ENCODE measurements at regions not wholly inside any gene's neighbourhood (a gene's known extent, or its start where the extent isn't known, plus 50 kb on each side); places are given as distances from the start of the nearest gene placed in this dataset.
A peak's percentile ranks its signal among the peaks of the same experiment; 100 is the strongest.

- intact Hi-C loops (cut with micrococcal nuclease) (loop anchor here (1.0 to 10.0 kb wide), 4 partner anchors 25 to 229 kb away; partner anchors contain the start of gene TLL1), dilution Hi-C loops (cut with MboI; ENCODE audit: extremely low pct_ligation_motif_present, low sequenced_read_pairs) (no loop called here)
- H3K9me3 ChIP-seq (replicated peaks; ENCODE audit: control insufficient read depth, insufficient read depth, low read length): no peaks in the 10 kb centered on the region
- H3K36me3 ChIP-seq (ENCODE audit: control insufficient read depth in 2 of 2, extremely low read depth in 1 of 2, insufficient read depth in 2 of 2, low read length in 2 of 2): no peaks in the 10 kb centered on the region
- H3K27me3 ChIP-seq (ENCODE audit: control insufficient read depth in 2 of 2, insufficient read depth in 2 of 2, low read length in 2 of 2): no peaks in the 10 kb centered on the region
- no TSS peak for BruUV-seq (replicated peaks)
- POLR2A ChIA-PET: no interaction called here
- peak; percentile 93 for DNase-seq (ENCODE audit: low read depth, low spot score)
- H2AFZ ChIP-seq (ENCODE audit: low read depth, low read length): no peak overlapping the region
- no peaks in the 10 kb centered on the region for H3K9me1 ChIP-seq (replicated peaks; ENCODE audit: control insufficient read depth, extremely low read depth, insufficient read depth, low read length)
- H3K4me3 ChIP-seq (replicated peaks in 1 of 3; ENCODE audit: insufficient read depth in 1 of 3, low read depth in 1 of 3, low read length in 3 of 3): no peak overlapping the region
- H3K27ac ChIP-seq (ENCODE audit: insufficient read depth, low read depth, low read length): peak overlapping the region; percentile 25
- TF ChIP-seq GATA2 (IDR thresholded peaks at IDR 0.05; ENCODE audit: insufficient read depth, insufficient read length, low read depth, low read length): peak; percentile 98
- peak; percentile 60 for TF ChIP-seq POLR2A (IDR thresholded peaks at IDR 0.05; ENCODE audit: low read depth, low read length)
- TF ChIP-seq POLR2AphosphoS5 (IDR thresholded peaks at IDR 0.05; ENCODE audit: insufficient read depth, low read depth, low read length): peak; percentile 84
- TF ChIP-seq JUN (IDR thresholded peaks at IDR 0.05; ENCODE audit: borderline replicate concordance, insufficient read depth, insufficient read length, low read depth): no peak
- TF ChIP-seq MYC (IDR thresholded peaks at IDR 0.05; ENCODE audit: low read depth, low read length): no peak
- TF ChIP-seq MAX (IDR thresholded peaks at IDR 0.05; ENCODE audit: insufficient read depth, insufficient read length): no peak
- TF ChIP-seq FOS (IDR thresholded peaks at IDR 0.05; ENCODE audit: borderline replicate concordance, insufficient read depth, low read length): peak; percentile 34
- TF ChIP-seq EZH2 (IDR thresholded peaks at IDR 0.05; ENCODE audit: borderline replicate concordance, low read depth, low read length, severe bottlenecking): no peak
- TF ChIP-seq, protein P1, sequence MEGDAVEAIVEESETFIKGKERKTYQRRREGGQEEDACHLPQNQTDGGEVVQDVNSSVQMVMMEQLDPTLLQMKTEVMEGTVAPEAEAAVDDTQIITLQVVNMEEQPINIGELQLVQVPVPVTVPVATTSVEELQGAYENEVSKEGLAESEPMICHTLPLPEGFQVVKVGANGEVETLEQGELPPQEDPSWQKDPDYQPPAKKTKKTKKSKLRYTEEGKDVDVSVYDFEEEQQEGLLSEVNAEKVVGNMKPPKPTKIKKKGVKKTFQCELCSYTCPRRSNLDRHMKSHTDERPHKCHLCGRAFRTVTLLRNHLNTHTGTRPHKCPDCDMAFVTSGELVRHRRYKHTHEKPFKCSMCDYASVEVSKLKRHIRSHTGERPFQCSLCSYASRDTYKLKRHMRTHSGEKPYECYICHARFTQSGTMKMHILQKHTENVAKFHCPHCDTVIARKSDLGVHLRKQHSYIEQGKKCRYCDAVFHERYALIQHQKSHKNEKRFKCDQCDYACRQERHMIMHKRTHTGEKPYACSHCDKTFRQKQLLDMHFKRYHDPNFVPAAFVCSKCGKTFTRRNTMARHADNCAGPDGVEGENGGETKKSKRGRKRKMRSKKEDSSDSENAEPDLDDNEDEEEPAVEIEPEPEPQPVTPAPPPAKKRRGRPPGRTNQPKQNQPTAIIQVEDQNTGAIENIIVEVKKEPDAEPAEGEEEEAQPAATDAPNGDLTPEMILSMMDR (IDR thresholded peaks at IDR 0.05; ENCODE audit: extremely low read depth in 1 of 2, insufficient read depth in 1 of 2, low read depth in 1 of 2, low read length in 2 of 2): no peak
- no peaks in the 10 kb centered on the region for H4K20me1 ChIP-seq (replicated peaks; ENCODE audit: control insufficient read depth, extremely low read depth, insufficient read depth, low read length)
- peak overlapping the region; percentile 50 for H3K4me2 ChIP-seq (ENCODE audit: insufficient read depth, low read length)
- H3K79me2 ChIP-seq (ENCODE audit: control insufficient read depth, insufficient read depth, low read length): no peaks in the 10 kb centered on the region
- peaks cover 39% of the 10 kb centered on the region for H3K4me1 ChIP-seq (ENCODE audit: control insufficient read depth, extremely low read depth, insufficient read depth, low read length)
- CTCF ChIA-PET: interaction anchor here (0.9 to 1.7 kb wide), 11 partner anchors 9 to 400 kb away, joined by 3 to 6 read pairs (median 3); no protein-coding TSS in a partner anchor
- FAIRE-seq: peak; percentile 93
- H3K9ac ChIP-seq (replicated peaks; ENCODE audit: extremely low read depth, insufficient read depth, low read length): no peak overlapping the region
These were observed 107.0 kb upstream of the TLL1 start for GRCh38 chr4:165766018-165766417.
